ENCODE measurements at regions not wholly inside any gene's neighbourhood (a gene's known extent, or its start where the extent isn't known, plus 50 kb on each side); places are given as distances from the start of the nearest gene placed in this dataset.
A peak's percentile ranks its signal among the peaks of the same experiment; 100 is the strongest.

- in situ Hi-C loops (cut with HindIII; ENCODE audit: low pct_ligation_motif_present, low pct_unique_long_range_greater_than_20kb, low sequenced_read_pairs), result no loop called here
- DNase-seq, result no peak
Observed at GRCh38 chr19:31610018-31610417, 260.8 kb upstream of the TSHZ3 start.

GRCh38 chr19:31611046-31611877 lies 262.0 kb upstream of the TSHZ3 start:
- no peak for DNase-seq
- in situ Hi-C loops (cut with HindIII; ENCODE audit: low pct_ligation_motif_present, low pct_unique_long_range_greater_than_20kb, low sequenced_read_pairs), result no loop called here

- in situ Hi-C loops (cut with HindIII; ENCODE audit: low pct_ligation_motif_present, low pct_unique_long_range_greater_than_20kb, low sequenced_read_pairs), result no loop called here
- no peak for DNase-seq
Observed at GRCh38 chr19:31612873-31613272, 263.6 kb upstream of the TSHZ3 start.

GRCh38 chr19:31613683-31614219 lies 264.5 kb upstream of the TSHZ3 start:
- DNase-seq, result no peak
- in situ Hi-C loops (cut with HindIII; ENCODE audit: low pct_ligation_motif_present, low pct_unique_long_range_greater_than_20kb, low sequenced_read_pairs), result no loop called here

- in situ Hi-C loops (cut with HindIII; ENCODE audit: low pct_ligation_motif_present, low pct_unique_long_range_greater_than_20kb, low sequenced_read_pairs), result no loop called here
- DNase-seq, result no peak
Observed at GRCh38 chr19:31616031-31616430, 266.8 kb upstream of the TSHZ3 start.

GRCh38 chr19:31617010-31617585 lies 267.9 kb upstream of the TSHZ3 start:
- in situ Hi-C loops (cut with HindIII; ENCODE audit: low pct_ligation_motif_present, low pct_unique_long_range_greater_than_20kb, low sequenced_read_pairs), result no loop called here
- DNase-seq, result no peak

GRCh38 chr19:31625056-31625455 lies 275.8 kb upstream of the TSHZ3 start:
- no peak for DNase-seq
- in situ Hi-C loops (cut with HindIII; ENCODE audit: low pct_ligation_motif_present, low pct_unique_long_range_greater_than_20kb, low sequenced_read_pairs), result no loop called here

- no peak for DNase-seq
- in situ Hi-C loops (cut with HindIII; ENCODE audit: low pct_ligation_motif_present, low pct_unique_long_range_greater_than_20kb, low sequenced_read_pairs), result no loop called here
Observed at GRCh38 chr19:31625575-31625974, 276.3 kb upstream of the TSHZ3 start.

GRCh38 chr19:31626941-31627340 lies 277.7 kb upstream of the TSHZ3 start:
- in situ Hi-C loops (cut with HindIII; ENCODE audit: low pct_ligation_motif_present, low pct_unique_long_range_greater_than_20kb, low sequenced_read_pairs), result no loop called here
- no peak for DNase-seq

GRCh38 chr19:31627620-31628365 lies 278.6 kb upstream of the TSHZ3 start:
- in situ Hi-C loops (cut with HindIII; ENCODE audit: low pct_ligation_motif_present, low pct_unique_long_range_greater_than_20kb, low sequenced_read_pairs), result no loop called here
- DNase-seq, result no peak

GRCh38 chr19:31629579-31630363 lies 280.5 kb upstream of the TSHZ3 start:
- no peak for DNase-seq
- in situ Hi-C loops (cut with HindIII; ENCODE audit: low pct_ligation_motif_present, low pct_unique_long_range_greater_than_20kb, low sequenced_read_pairs), result no loop called here

GRCh38 chr19:31633014-31633413 lies 283.8 kb upstream of the TSHZ3 start:
- DNase-seq, result no peak
- in situ Hi-C loops (cut with HindIII; ENCODE audit: low pct_ligation_motif_present, low pct_unique_long_range_greater_than_20kb, low sequenced_read_pairs), result no loop called here

GRCh38 chr19:31639306-31639705 lies 290.1 kb upstream of the TSHZ3 start:
- in situ Hi-C loops (cut with HindIII; ENCODE audit: low pct_ligation_motif_present, low pct_unique_long_range_greater_than_20kb, low sequenced_read_pairs), result no loop called here
- peak; percentile 9 for DNase-seq

GRCh38 chr19:31641591-31641990 lies 292.4 kb upstream of the TSHZ3 start:
- DNase-seq, result peak; percentile 3
- in situ Hi-C loops (cut with HindIII; ENCODE audit: low pct_ligation_motif_present, low pct_unique_long_range_greater_than_20kb, low sequenced_read_pairs), result no loop called here

- in situ Hi-C loops (cut with HindIII; ENCODE audit: low pct_ligation_motif_present, low pct_unique_long_range_greater_than_20kb, low sequenced_read_pairs), result no loop called here
- no peak for DNase-seq
Observed at GRCh38 chr19:31648347-31648746, 299.1 kb upstream of the TSHZ3 start.

- DNase-seq, result no peak
- in situ Hi-C loops (cut with HindIII; ENCODE audit: low pct_ligation_motif_present, low pct_unique_long_range_greater_than_20kb, low sequenced_read_pairs), result no loop called here
Observed at GRCh38 chr19:31656507-31656906, 307.3 kb upstream of the TSHZ3 start.

- in situ Hi-C loops (cut with HindIII; ENCODE audit: low pct_ligation_motif_present, low pct_unique_long_range_greater_than_20kb, low sequenced_read_pairs), result no loop called here
- DNase-seq, result no peak
Observed at GRCh38 chr19:31658993-31659896, 310.0 kb upstream of the TSHZ3 start.

- in situ Hi-C loops (cut with HindIII; ENCODE audit: low pct_ligation_motif_present, low pct_unique_long_range_greater_than_20kb, low sequenced_read_pairs), result no loop called here
- no peak for DNase-seq
Observed at GRCh38 chr19:31659897-31660210, 310.6 kb upstream of the TSHZ3 start.
